Lower leg skin (tissue), 4 donors: ENCODE measurements at regions not wholly inside any gene's neighbourhood (a gene's known extent, or its start where the extent isn't known, plus 50 kb on each side); places are given as distances from the start of the nearest gene placed in this dataset.

Experiments used
- DNase-seq, 2 donors: peaks; one replicate each; pipeline ENCODE4 v3.0.0-alpha.2; 2019; ENCODE audit warnings: low spot score in 2 of 2
- H3K4me3 ChIP-seq: fragments of 200-600 bp; sonication (generic); 2 replicates; pipeline ENCODE4 v1.5.1; 2017; ENCODE audit warnings: mild to moderate bottlenecking, low read depth; ENCODE audit not compliant: poor library complexity, severe bottlenecking
- CTCF ChIP-seq, 3 donors: fragments of 450-650 bp; IDR thresholded peaks; one replicate each; pipeline ENCODE4 v1.5.1; 2016; ENCODE audit warnings: antibody characterized with exemption in 3 of 3, mild to moderate bottlenecking in 3 of 3, moderate library complexity in 2 of 3
- POLR2A ChIP-seq, 2 donors: fragments of 450-650 bp; IDR thresholded peaks; one replicate each; pipeline ENCODE4 v1.6.1; 2016 to 2017; ENCODE audit warnings: antibody characterized with exemption in 2 of 2, mild to moderate bottlenecking in 1 of 2, moderate library complexity in 1 of 2
- WGBS, 2 donors: methylation state at CpG; one replicate each; pipeline ENCODE4 v1.1.5; 2018; 5-methylcytosine and 5-hydroxymethylcytosine counted together
- intact Hi-C: fragments of 100-400 bp; cut with DNase I; formaldehyde crosslinking; loops from one replicate; pipeline ENCODE4 v1.15.0; 2023; ENCODE audit warnings: low total_unique reads

GRCh38 chr4:154692304-154692818 lies 51.4 kb upstream of the LRAT start:
- WGBS, 2 donors, result 77 to 88% methylated on average over 3 of the region's 3 CpGs
- H3K4me3 ChIP-seq, result no peak overlapping the region
- DNase-seq, result no peak
- TF ChIP-seq POLR2A (IDR thresholded peaks at IDR 0.05) (no peak), CTCF (IDR thresholded peaks at IDR 0.05) (no peak)
- intact Hi-C loops, result no loop called here
